Loucy (cell line): ENCODE measurements at regions not wholly inside any gene's neighbourhood (a gene's known extent, or its start where the extent isn't known, plus 50 kb on each side); places are given as distances from the start of the nearest gene placed in this dataset.

Experiments used
- H2AFZ ChIP-seq: fragments of 200-600 bp; sonication (generic); 2 replicates; pipeline ENCODE4 v1.6.0; 2016; ENCODE audit warnings: antibody characterized with exemption, mild to moderate bottlenecking, low read length, moderate library complexity
- H3F3A ChIP-seq: fragments of 200-600 bp; 2 replicates; pipeline ENCODE4 v1.6.0; 2016; ENCODE audit warnings: antibody characterized with exemption, low read depth, mild to moderate bottlenecking
- H3K27me3 ChIP-seq: fragments of 200-600 bp; sonication (generic); 2 replicates; pipeline ENCODE4 v1.6.1; 2014; ENCODE audit warnings: low read length, mild to moderate bottlenecking; ENCODE audit not compliant: insufficient read depth, poor library complexity, severe bottlenecking
- H3K36me3 ChIP-seq: fragments of 200-600 bp; sonication (generic); 2 replicates; pipeline ENCODE4 v1.6.1; 2016; ENCODE audit warnings: low read length; ENCODE audit not compliant: insufficient read depth
- H3K4me1 ChIP-seq: fragments of 200-600 bp; sonication (generic); 2 replicates; pipeline ENCODE4 v1.5.1; 2014; ENCODE audit warnings: low read length, mild to moderate bottlenecking; ENCODE audit not compliant: insufficient read depth, poor library complexity, severe bottlenecking
- H3K4me2 ChIP-seq: fragments of 200-600 bp; sonication (generic); 2 replicates; pipeline ENCODE4 v1.6.0; 2014; ENCODE audit warnings: antibody characterized with exemption, low read length, low read depth, mild to moderate bottlenecking; ENCODE audit not compliant: poor library complexity, severe bottlenecking
- H3K4me3 ChIP-seq: fragments of 200-600 bp; sonication (generic); 2 replicates; pipeline ENCODE4 v1.5.1; 2014; ENCODE audit warnings: low read length, mild to moderate bottlenecking, mixed read lengths; ENCODE audit not compliant: poor library complexity, severe bottlenecking
- H3K79me2 ChIP-seq: fragments of 200-600 bp; sonication (generic); 2 replicates; pipeline ENCODE4 v1.6.1; 2014; ENCODE audit warnings: low read length; ENCODE audit not compliant: insufficient read depth
- H3K9ac ChIP-seq: fragments of 200-600 bp; sonication (generic); 2 replicates; pipeline ENCODE4 v1.6.0; 2014; ENCODE audit warnings: mild to moderate bottlenecking, low read depth, low read length, moderate library complexity; ENCODE audit not compliant: poor library complexity, severe bottlenecking
- H3K9me2 ChIP-seq: fragments of 200-600 bp; sonication (generic); replicated peaks from 2 replicates; pipeline ENCODE4 v1.6.1; 2016; ENCODE audit warnings: low read depth, low read length, mixed read lengths
- H3K9me3 ChIP-seq: fragments of 200-600 bp; sonication (generic); 2 replicates; pipeline ENCODE4 v1.6.1; 2014; ENCODE audit warnings: mild to moderate bottlenecking, antibody characterized with exemption, low read length, low read depth; ENCODE audit not compliant: insufficient read depth
- H4K20me1 ChIP-seq: fragments of 200-600 bp; sonication (generic); 2 replicates; pipeline ENCODE4 v1.6.0; 2014; ENCODE audit warnings: antibody characterized with exemption, low read length, mild to moderate bottlenecking; ENCODE audit not compliant: insufficient read depth, poor library complexity, severe bottlenecking
- CTCF ChIP-seq: fragments of 200-600 bp; sonication (generic); conservative IDR thresholded peaks from 2 replicates; pipeline ENCODE4 v1.5.1; 2014; ENCODE audit warnings: mild to moderate bottlenecking, antibody characterized with exemption, low read length
- EZH2phosphoT487 ChIP-seq: fragments of 200-600 bp; IDR thresholded peaks from 2 replicates; pipeline ENCODE4 v1.6.1; 2018; ENCODE audit warnings: antibody characterized with exemption, mild to moderate bottlenecking, moderate library complexity, borderline replicate concordance

DNA sequence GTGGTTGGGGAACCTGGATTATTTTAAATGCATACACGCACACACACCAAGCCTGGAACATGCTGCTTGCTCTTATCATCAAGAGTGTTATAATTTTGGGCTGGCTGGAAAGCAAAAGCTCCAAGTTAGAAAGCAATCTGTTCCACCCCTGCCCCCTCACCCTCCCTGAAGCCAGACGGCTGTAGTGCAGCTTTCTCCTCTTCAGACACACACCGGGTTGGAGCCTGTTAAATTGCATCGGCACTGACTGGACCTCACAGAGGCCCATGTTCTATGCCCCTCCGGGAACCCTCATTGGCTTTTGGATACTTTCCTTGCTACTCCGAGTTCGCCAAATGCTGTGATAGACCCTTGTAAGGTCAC lies 90.6 kb upstream of the KCNJ15 start:
- Histone ChIP-seq H3K27me3 (no peaks in the 10 kb centered on the region), H3K9me3 (no peaks in the 10 kb centered on the region), H3K4me1 (no peaks in the 10 kb centered on the region), H3K9ac (no peak overlapping the region), H3K79me2 (no peaks in the 10 kb centered on the region), H3F3A (no peaks in the 10 kb centered on the region), H3K4me3 (no peak overlapping the region), H4K20me1 (no peaks in the 10 kb centered on the region), H3K36me3 (no peaks in the 10 kb centered on the region), H2AFZ (no peak overlapping the region), H3K4me2 (no peak overlapping the region), H3K9me2 (no peaks in the 10 kb centered on the region)
- TF ChIP-seq CTCF (no peak), EZH2phosphoT487 (no peak)

DNA sequence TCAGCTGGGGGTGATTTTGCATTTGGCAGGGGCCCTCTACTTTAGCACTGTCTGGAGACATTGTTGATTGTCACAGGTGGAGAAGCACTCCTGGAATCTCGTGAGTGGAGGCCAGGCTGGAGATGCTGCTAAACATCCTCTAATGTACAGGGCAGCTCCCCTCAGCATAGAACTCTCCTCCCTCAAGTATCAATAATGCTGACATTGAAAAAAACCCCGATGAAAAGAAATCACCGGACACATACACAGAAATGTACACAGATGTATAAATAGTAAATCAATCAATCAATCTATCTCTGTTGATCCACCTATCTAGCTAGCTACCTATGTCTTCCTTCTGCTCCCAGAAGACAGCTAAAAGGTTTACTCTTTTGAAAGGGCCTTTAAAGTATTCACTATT lies 89.4 kb upstream of the KCNJ15 start:
- H3K4me3 ChIP-seq = no peak overlapping the region
- H2AFZ ChIP-seq = no peak overlapping the region
- H3K4me1 ChIP-seq = no peaks in the 10 kb centered on the region
- no peaks in the 10 kb centered on the region for H3K9me3 ChIP-seq
- H3K4me2 ChIP-seq = no peak overlapping the region
- no peaks in the 10 kb centered on the region for H3K9me2 ChIP-seq
- no peaks in the 10 kb centered on the region for H3F3A ChIP-seq
- no peaks in the 10 kb centered on the region for H4K20me1 ChIP-seq
- H3K27me3 ChIP-seq = no peaks in the 10 kb centered on the region
- H3K79me2 ChIP-seq = no peaks in the 10 kb centered on the region
- H3K36me3 ChIP-seq = no peaks in the 10 kb centered on the region
- TF ChIP-seq CTCF (no peak), EZH2phosphoT487 (no peak)
- no peak overlapping the region for H3K9ac ChIP-seq

GRCh38 chr21:38170283-38170682 lies 86.5 kb upstream of the KCNJ15 start:
- H4K20me1 ChIP-seq = no peaks in the 10 kb centered on the region
- H3F3A ChIP-seq = no peaks in the 10 kb centered on the region
- no peak overlapping the region for H2AFZ ChIP-seq
- H3K9ac ChIP-seq = no peak overlapping the region
- H3K4me3 ChIP-seq = no peak overlapping the region
- no peaks in the 10 kb centered on the region for H3K4me1 ChIP-seq
- H3K27me3 ChIP-seq = no peaks in the 10 kb centered on the region
- no peak overlapping the region for H3K4me2 ChIP-seq
- peak; percentile 64 for TF ChIP-seq CTCF
- no peak for TF ChIP-seq EZH2phosphoT487
- H3K36me3 ChIP-seq = no peaks in the 10 kb centered on the region
- H3K79me2 ChIP-seq = no peaks in the 10 kb centered on the region
- H3K9me2 ChIP-seq = no peaks in the 10 kb centered on the region
- no peaks in the 10 kb centered on the region for H3K9me3 ChIP-seq
